ENCODE measurements at regions not wholly inside any gene's neighbourhood (a gene's known extent, or its start where the extent isn't known, plus 50 kb on each side); places are given as distances from the start of the nearest gene placed in this dataset.

GRCh38 chr13:83008212-83008929, 873.9 kb downstream of the SLITRK1 start (continued):
- TF ChIP-seq ZNF462 (CRISPR knock-in tag; IDR thresholded peaks at IDR 0.05), result no peak
- TF ChIP-seq EZH2 (IDR thresholded peaks at IDR 0.05; ENCODE audit: low read depth, unreplicated experiment), result no peak
- no peak for TF ChIP-seq POLR2AphosphoS5 (IDR thresholded peaks at IDR 0.05; ENCODE audit: low read depth)
- TF ChIP-seq CREB1 (CRISPR knock-in tag; IDR thresholded peaks at IDR 0.05; ENCODE audit: low read depth), result no peak

GRCh38 chr13:83007226-83007625, 875.0 kb downstream of the SLITRK1 start:
- Mint-ChIP-seq H3K27me3 (ENCODE audit: insufficient read depth, low read depth, poor library complexity) (no peaks in the 10 kb centered on the region), H3K9me3 (no peaks in the 10 kb centered on the region), H3K4me1 (no peaks in the 10 kb centered on the region), H3K36me3 (ENCODE audit: low read depth) (no peaks in the 10 kb centered on the region), H3K27ac (no peak overlapping the region), H3K4me3 (no peak overlapping the region)
- H2AFZ ChIP-seq, result no peak overlapping the region
- H3K4me3 ChIP-seq, result no peak overlapping the region
- H3K27ac ChIP-seq (ENCODE audit: low read depth), result no peak overlapping the region
- 0 out of 2 replicates have a peak, but pooled peaks cover 2% of the 10 kb centered on the region for H3K9me2 ChIP-seq (ENCODE audit: insufficient read depth)
- H4K20me1 ChIP-seq (replicated peaks; ENCODE audit: insufficient read depth), result no peaks in the 10 kb centered on the region
- H3K27me3 ChIP-seq (ENCODE audit: insufficient read depth), result no peaks in the 10 kb centered on the region
- no peaks in the 10 kb centered on the region for H3F3A ChIP-seq (replicated peaks; ENCODE audit: low read depth)
- DNase-seq (ENCODE audit: low spot score) (no peak), ATAC-seq (no peak)
- no peak overlapping the region for H3K4me2 ChIP-seq
- H3K4me1 ChIP-seq (ENCODE audit: insufficient read depth), result no peaks in the 10 kb centered on the region
- no peaks in the 10 kb centered on the region for H3K36me3 ChIP-seq (ENCODE audit: insufficient read depth)
- no peaks in the 10 kb centered on the region for H3K79me2 ChIP-seq (replicated peaks; ENCODE audit: insufficient read depth)
- TF ChIP-seq ETS1 (IDR thresholded peaks at IDR 0.05) (no peak), CREB1 (CRISPR knock-in tag; IDR thresholded peaks at IDR 0.05; ENCODE audit: low read depth) (no peak), ZNF331 (CRISPR knock-in tag; IDR thresholded peaks at IDR 0.05; ENCODE audit: low read depth) (no peak), STAT1 (IDR thresholded peaks at IDR 0.05; ENCODE audit: unreplicated experiment) (no peak), CTCF (conservative IDR thresholded peaks at IDR 0.05; ENCODE audit: low read depth in 2 of 2) (no peak), REST (IDR thresholded peaks at IDR 0.05; ENCODE audit: unreplicated experiment) (no peak), EZH2 (IDR thresholded peaks at IDR 0.05; ENCODE audit: low read depth, unreplicated experiment) (no peak), NANOG (IDR thresholded peaks at IDR 0.05; ENCODE audit: borderline replicate concordance) (no peak), EZH2phosphoT487 (IDR thresholded peaks at IDR 0.05; ENCODE audit: unreplicated experiment) (no peak), ZNF114 (CRISPR knock-in tag; IDR thresholded peaks at IDR 0.05) (no peak)
